ENCODE measurements at regions not wholly inside any gene's neighbourhood (a gene's known extent, or its start where the extent isn't known, plus 50 kb on each side); places are given as distances from the start of the nearest gene placed in this dataset.

GRCh38 chr9:79014929-79015699, 556.7 kb upstream of the TLE4 start:
- intact Hi-C loops (cut with DNase I): loop anchor here (5.0 kb wide), 1 partner anchor 262 kb away; no protein-coding TSS in a partner anchor
- Histone ChIP-seq H3K9me3 (no peaks in the 10 kb centered on the region), H3K4me1 (no peaks in the 10 kb centered on the region), H3K27ac (no peak overlapping the region), H3K27me3 (no peaks in the 10 kb centered on the region), H3K4me3 (no peak overlapping the region), H3K36me3 (no peaks in the 10 kb centered on the region)
- WGBS, 2 donors: 31 to 55% methylated on average over 5 of the region's 5 CpGs
- no peak for DNase-seq
- no peak for TF ChIP-seq POLR2A (IDR thresholded peaks at IDR 0.05)

- no peak for DNase-seq
- Histone ChIP-seq H3K4me1 (no peaks in the 10 kb centered on the region), H3K27me3 (no peaks in the 10 kb centered on the region), H3K36me3 (no peaks in the 10 kb centered on the region), H3K4me3 (no peak overlapping the region), H3K9me3 (no peaks in the 10 kb centered on the region), H3K27ac (no peak overlapping the region)
- intact Hi-C loops (cut with DNase I): no loop called here
- TF ChIP-seq CTCF (IDR thresholded peaks at IDR 0.05): no peak
- TF ChIP-seq POLR2A (IDR thresholded peaks at IDR 0.05): no peak
- TF ChIP-seq POLR2AphosphoS5 (IDR thresholded peaks at IDR 0.05): no peak
- TF ChIP-seq EP300 (IDR thresholded peaks at IDR 0.05): no peak
- WGBS, 2 donors: 65 to 84% methylated on average over 4 of the region's 4 CpGs
Measured at GRCh38 chr9:79015951-79016350, 555.8 kb upstream of the TLE4 start.

GRCh38 chr9:79020276-79020675, 551.5 kb upstream of the TLE4 start:
- no peak for TF ChIP-seq POLR2AphosphoS5 (IDR thresholded peaks at IDR 0.05)
- no peak for TF ChIP-seq CTCF (IDR thresholded peaks at IDR 0.05)
- no peak for TF ChIP-seq POLR2A (IDR thresholded peaks at IDR 0.05)
- TF ChIP-seq EP300 (IDR thresholded peaks at IDR 0.05): no peak
- 86 to 93% methylated on average over 5 of the region's 5 CpGs for WGBS, 2 donors
- no peak for DNase-seq
- no peaks in the 10 kb centered on the region for H3K9me3 ChIP-seq
- no peaks in the 10 kb centered on the region for H3K4me1 ChIP-seq
- intact Hi-C loops (cut with DNase I): no loop called here
- no peak overlapping the region for H3K4me3 ChIP-seq
- no peak overlapping the region for H3K27ac ChIP-seq
- H3K36me3 ChIP-seq: no peaks in the 10 kb centered on the region
- H3K27me3 ChIP-seq: no peaks in the 10 kb centered on the region

GRCh38 chr9:79021084-79021483, 550.7 kb upstream of the TLE4 start:
- no peak overlapping the region for H3K4me3 ChIP-seq
- no peak for TF ChIP-seq CTCF (IDR thresholded peaks at IDR 0.05)
- TF ChIP-seq EP300 (IDR thresholded peaks at IDR 0.05): no peak
- TF ChIP-seq POLR2AphosphoS5 (IDR thresholded peaks at IDR 0.05): no peak
- H3K4me1 ChIP-seq: no peaks in the 10 kb centered on the region
- no peaks in the 10 kb centered on the region for H3K36me3 ChIP-seq
- no peak for DNase-seq
- intact Hi-C loops (cut with DNase I): no loop called here
- no peaks in the 10 kb centered on the region for H3K27me3 ChIP-seq
- H3K9me3 ChIP-seq: no peaks in the 10 kb centered on the region
- 74 to 93% methylated on average over 1 of the region's 1 CpG for WGBS, 2 donors
- no peak overlapping the region for H3K27ac ChIP-seq

- Histone ChIP-seq H3K4me1 (no peaks in the 10 kb centered on the region), H3K9me3 (no peaks in the 10 kb centered on the region), H3K4me3 (no peak overlapping the region), H3K27ac (no peak overlapping the region), H3K27me3 (no peaks in the 10 kb centered on the region), H3K36me3 (no peaks in the 10 kb centered on the region)
- intact Hi-C loops (cut with DNase I): no loop called here
- TF ChIP-seq EP300 (IDR thresholded peaks at IDR 0.05) (no peak), CTCF (IDR thresholded peaks at IDR 0.05) (no peak), POLR2AphosphoS5 (IDR thresholded peaks at IDR 0.05) (no peak), POLR2A (IDR thresholded peaks at IDR 0.05) (no peak)
- WGBS, 2 donors: 59 to 79% methylated on average over 3 of the region's 3 CpGs
- DNase-seq: no peak
Measured at GRCh38 chr9:79023134-79023580, 548.6 kb upstream of the TLE4 start.
